NCI-H1417 treated with DMSO at 0.1 percent for 48 hours (cell line): ENCODE measurements at regions not wholly inside any gene's neighbourhood (a gene's known extent, or its start where the extent isn't known, plus 50 kb on each side); places are given as distances from the start of the nearest gene placed in this dataset.
A peak's percentile ranks its signal among the peaks of the same experiment; 100 is the strongest.
"Not testable (repeated sequence)": the region's sequence is repeated elsewhere in the genome, so short reads cannot be mapped to it uniquely, and the experiment has no call there.

Experiments
- DNase-seq: peaks from one replicate; lab custom pipeline; 2025; lab: John Stamatoyannopoulos, UW

- no peak for DNase-seq
Observed at GRCh38 chr16:52729731-52730130, 182.8 kb upstream of the TOX3 start.

DNA sequence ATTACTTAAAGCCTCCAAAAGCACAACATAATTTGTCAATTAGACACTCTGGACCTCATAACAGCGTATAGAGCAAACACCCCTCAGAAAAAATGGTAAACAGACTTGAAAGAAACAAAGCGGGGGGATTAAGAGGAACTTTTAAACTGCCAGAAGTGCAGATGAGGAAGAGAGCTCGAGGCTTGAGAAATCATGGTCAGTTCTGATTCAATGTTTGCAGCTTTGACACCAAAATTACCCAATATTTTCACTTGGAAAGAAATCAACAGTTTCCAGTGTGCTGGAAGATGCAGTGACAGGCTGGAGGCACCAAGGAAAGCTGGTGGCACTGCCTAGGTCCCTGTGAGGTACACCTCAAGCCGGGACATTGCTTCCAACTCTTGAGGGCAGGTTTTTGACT lies 180.9 kb upstream of the TOX3 start:
- no peak for DNase-seq

GRCh38 chr16:52727441-52727840 lies 180.5 kb upstream of the TOX3 start:
- peak; percentile 63 for DNase-seq

GRCh38 chr16:52725461-52725860 lies 178.5 kb upstream of the TOX3 start:
- no peak for DNase-seq

GRCh38 chr16:52725043-52725442 lies 178.1 kb upstream of the TOX3 start:
- no peak for DNase-seq

DNA sequence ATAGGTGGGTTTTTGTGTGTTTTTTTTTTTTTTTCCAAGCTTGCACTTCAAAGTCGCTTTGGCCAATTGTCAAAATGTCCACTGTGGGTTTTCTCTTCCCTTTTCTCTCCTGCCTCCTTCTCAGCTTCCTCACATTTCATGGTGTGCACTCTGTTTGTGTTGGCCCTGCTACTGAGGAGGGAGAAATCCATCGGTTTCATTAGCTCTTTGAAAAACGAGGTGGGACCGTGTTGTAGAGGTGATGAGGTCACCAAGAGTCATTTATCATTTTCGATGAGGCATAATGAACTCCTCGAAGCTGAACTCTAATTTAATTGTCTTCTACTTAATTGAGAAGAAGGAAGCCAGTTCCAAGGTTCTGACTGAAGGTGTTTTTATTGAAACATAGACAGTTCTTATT lies 174.4 kb upstream of the TOX3 start:
- DNase-seq, result no peak

- DNase-seq, result no peak
Observed at GRCh38 chr16:52718046-52718445, 171.1 kb upstream of the TOX3 start.

- DNase-seq, result no peak
Observed at GRCh38 chr16:52713740-52714139, 166.8 kb upstream of the TOX3 start.

DNA sequence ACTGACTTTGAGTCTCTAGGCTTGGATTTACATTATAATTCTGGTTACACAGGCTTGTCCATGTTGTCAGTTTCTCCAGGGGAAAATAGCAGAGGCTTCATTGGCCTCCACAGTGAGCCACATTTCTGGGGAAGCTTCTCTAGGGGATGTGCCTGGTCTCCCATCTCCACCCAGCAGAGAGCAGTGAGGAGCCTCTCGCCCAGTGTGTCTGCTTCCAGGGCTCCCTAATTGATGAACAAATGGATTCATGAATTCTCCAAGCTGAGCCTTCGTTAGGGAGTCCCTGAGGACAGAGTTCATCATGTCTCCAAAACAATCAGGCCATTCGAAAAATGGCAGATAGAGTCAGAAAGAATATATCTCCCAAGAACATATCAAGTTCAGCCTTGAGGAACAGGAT lies 162.4 kb upstream of the TOX3 start:
- no peak for DNase-seq

DNA sequence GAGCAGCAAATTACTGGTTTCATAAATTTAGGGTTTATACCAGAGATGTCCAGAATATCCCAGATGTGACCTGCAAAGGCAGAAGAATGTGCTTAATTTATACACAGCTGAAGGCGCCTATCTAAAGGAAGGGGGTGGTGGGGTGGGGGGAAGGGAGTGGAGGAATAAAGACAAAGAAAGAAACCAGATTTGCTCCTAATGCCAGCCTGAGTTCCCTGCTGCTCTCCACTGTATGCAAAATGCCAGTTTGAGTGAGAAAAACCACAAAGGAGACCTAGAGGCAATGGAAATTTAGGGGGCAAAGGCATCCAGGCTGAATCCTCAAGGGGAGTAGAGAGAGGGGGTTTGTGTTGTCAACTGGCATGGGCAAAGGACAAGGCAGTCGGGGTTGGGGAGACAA lies 161.5 kb upstream of the TOX3 start:
- DNase-seq, result no peak

DNA sequence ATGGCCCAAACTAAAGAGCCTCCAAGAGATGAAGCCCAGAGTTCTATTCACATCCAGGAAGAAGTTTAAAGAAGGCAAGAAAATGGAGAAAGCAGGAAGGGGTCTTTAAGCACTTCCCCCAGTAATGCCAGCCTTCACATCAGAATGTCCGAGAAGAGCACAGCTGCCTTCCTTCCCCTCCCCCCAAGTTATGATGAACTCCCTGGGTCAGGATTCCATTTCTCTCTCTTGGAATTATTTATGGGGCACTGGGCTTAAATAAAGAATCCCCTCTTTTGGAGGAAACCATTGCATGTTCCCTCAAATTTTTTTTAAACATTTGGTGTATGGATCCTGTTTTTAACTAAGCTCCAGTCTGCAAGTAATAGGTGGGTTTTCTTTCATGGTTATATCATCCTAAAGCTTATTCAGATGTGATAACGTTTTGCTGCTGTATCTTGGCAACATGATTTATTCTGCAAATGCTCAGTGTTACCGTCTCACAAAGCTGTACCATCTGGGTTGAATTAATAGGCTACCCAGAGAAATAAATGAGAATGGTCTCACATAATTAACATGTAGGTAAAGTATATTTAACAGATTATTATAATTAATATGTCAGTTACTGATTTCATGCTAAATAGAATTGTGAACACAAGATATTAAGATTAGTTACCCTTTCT lies 160.9 kb upstream of the TOX3 start:
- no peak for DNase-seq

GRCh38 chr16:52705122-52705521 lies 158.2 kb upstream of the TOX3 start:
- DNase-seq, result no peak

DNA sequence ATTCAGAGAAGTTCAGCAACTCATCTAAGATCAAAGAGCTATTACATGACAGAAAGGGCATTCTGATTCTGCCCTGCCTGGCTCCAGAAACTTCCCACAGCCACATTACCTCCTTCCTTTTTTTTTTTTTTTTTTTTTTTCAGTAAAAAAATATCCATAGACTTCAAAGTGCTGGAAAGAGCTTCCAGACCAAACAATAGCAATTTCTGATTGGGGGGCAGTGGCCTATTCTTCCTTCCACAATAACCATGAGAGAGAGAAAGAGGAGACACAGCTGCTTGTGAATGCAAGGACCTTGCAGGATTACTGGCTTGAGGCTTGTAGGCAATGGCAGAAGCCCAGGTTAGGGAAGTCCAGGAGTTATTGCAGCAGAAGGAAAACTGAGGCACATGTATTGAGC lies 151.0 kb upstream of the TOX3 start:
- no peak for DNase-seq

- no peak for DNase-seq
Observed at GRCh38 chr16:52696126-52696525, 149.2 kb upstream of the TOX3 start.

DNA sequence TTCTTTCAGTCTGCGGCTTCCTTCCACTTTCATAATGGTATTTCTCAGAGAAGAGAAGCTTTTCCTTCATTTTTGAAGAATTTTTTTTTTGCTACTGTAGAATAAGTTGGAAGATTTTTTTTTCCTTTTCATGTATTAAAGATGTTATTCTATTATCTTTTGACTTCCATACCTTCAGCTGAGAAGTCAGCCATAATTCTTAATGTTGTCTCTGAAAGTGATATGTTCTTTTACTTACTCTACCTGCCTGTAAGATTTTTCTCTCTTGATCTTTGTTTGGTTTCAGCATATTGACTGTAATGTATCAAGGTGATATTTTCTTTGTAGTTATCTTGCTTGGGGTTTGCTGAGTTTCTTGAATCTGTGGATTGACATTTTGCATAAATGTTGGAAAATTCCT lies 143.5 kb upstream of the TOX3 start:
- DNase-seq, result no peak

DNA sequence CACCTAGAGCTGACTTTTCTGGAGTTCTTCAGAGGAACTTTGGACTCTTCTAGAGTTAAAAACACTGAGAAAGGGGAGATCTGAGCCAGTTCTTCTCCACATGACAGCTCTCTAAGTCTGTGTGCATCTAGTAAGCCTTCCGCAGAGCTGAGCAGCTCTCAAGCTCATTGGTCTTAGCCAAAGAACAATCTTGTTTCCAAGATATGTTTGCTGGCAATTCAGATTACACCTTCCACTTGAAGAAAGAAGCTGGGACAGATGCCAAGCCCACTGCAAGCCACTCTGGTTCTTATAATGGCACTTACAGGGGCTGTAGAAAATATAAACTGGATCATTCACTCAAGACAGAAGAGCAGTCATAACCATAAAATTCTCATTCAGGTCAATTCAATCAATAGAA lies 134.1 kb upstream of the TOX3 start:
- DNase-seq, result no peak

DNA sequence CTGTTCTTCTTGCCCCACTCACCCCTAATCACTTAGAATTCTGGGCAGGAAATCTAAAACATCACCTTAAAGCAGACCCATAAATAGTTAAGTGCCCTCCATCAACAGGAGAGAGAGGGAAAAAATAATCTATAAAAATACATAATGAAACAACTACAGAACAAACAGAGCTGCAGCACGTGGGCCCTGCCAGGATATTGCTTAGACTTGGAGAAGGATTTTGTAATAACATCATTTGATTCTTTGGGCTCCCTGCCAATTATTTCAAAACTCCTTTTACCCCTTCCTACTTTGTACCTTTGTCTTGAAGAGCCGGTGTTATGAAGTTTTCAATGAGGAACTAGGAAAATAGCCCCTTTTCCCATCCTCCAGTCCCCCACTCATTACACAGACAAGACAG lies 130.6 kb upstream of the TOX3 start:
- no peak for DNase-seq

GRCh38 chr16:52676959-52677358 lies 130.0 kb upstream of the TOX3 start:
- no peak for DNase-seq

DNA sequence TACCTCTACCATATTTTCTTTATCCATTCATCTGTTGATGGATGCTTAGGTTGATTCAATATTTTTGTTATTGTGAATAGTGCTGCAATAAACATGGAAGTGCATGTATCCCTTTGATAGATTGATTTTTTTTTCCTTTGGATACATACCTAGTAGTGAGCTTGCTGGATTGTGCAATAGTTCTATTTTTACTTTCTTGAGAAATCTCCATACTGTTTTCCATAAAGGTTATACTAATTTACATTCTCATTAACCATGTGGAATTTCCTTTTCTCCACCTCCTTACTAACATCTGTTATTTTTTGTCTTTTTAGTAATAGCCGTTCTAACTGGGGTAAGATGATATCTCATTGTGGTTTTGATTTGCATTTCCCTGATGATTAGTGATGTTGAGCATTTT lies 124.6 kb upstream of the TOX3 start:
- no peak for DNase-seq

- DNase-seq, result no peak
Observed at GRCh38 chr16:52657924-52658323, 111.0 kb upstream of the TOX3 start.

GRCh38 chr16:52655916-52656315 lies 109.0 kb upstream of the TOX3 start:
- DNase-seq, result not testable (repeated sequence)

GRCh38 chr16:52655156-52655555 lies 108.2 kb upstream of the TOX3 start:
- DNase-seq, result not testable (repeated sequence)

GRCh38 chr16:52652033-52652432 lies 105.1 kb upstream of the TOX3 start:
- DNase-seq, result peak; percentile 26

DNA sequence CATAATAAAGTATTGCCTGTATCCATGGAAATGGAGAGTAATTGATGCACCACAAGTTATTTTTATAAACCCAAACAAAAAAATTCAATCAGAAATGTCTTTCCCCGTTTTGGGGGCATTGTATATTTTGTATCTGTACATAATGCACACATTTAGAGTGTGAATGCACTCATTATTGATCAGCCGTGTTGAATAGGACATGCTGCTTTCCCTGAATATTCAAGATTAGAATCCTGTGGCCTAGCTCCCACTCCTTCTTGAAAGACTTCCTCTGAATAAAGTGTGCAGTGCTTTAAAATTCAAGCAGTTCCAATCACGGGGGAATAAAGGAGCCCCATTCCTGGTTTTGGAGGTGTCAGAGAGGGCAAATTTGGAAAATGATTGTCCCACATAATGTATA lies 103.8 kb upstream of the TOX3 start:
- no peak for DNase-seq

DNA sequence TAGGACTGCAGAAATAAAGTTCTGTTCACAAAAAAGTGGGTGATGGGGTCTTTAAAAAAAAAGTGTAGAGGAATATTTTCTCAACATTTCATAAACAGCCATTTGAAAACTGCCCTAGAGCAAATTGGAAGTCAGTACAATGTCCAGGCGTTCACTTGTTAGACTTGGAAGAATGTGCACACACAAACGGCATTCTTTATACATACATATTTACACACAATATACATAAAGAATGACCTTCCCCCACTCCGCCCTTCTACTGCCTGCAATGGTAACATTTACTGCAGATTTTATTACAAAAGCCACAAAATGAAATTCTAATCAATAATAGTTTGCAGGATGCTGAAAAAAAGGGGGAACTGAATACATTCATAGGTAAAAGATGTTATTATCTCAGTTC lies 103.4 kb upstream of the TOX3 start:
- DNase-seq, result no peak
